ENCODE measurements at regions not wholly inside any gene's neighbourhood (a gene's known extent, or its start where the extent isn't known, plus 50 kb on each side); places are given as distances from the start of the nearest gene placed in this dataset.

DNA sequence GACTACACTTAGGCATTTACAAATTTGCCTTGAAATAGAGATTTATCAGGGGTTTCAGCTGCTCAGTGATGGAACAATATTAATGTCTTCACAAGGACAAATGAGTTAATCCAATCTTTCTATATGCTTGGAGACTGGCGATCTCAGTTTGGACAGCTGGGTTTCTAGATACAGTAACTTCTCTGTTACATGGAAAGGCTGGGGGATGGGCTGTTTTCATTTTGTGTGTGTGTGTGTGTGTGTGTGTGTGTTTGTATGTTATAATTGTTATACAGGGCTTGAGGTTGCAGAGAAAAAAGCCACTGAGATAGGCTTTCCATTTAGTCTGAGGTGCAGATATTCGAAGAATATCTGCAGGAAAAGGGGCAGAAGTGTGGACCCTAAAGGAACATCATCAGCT, 359.3 kb upstream of the SALL1 start (continued):
- TF ChIP-seq, protein P1, sequence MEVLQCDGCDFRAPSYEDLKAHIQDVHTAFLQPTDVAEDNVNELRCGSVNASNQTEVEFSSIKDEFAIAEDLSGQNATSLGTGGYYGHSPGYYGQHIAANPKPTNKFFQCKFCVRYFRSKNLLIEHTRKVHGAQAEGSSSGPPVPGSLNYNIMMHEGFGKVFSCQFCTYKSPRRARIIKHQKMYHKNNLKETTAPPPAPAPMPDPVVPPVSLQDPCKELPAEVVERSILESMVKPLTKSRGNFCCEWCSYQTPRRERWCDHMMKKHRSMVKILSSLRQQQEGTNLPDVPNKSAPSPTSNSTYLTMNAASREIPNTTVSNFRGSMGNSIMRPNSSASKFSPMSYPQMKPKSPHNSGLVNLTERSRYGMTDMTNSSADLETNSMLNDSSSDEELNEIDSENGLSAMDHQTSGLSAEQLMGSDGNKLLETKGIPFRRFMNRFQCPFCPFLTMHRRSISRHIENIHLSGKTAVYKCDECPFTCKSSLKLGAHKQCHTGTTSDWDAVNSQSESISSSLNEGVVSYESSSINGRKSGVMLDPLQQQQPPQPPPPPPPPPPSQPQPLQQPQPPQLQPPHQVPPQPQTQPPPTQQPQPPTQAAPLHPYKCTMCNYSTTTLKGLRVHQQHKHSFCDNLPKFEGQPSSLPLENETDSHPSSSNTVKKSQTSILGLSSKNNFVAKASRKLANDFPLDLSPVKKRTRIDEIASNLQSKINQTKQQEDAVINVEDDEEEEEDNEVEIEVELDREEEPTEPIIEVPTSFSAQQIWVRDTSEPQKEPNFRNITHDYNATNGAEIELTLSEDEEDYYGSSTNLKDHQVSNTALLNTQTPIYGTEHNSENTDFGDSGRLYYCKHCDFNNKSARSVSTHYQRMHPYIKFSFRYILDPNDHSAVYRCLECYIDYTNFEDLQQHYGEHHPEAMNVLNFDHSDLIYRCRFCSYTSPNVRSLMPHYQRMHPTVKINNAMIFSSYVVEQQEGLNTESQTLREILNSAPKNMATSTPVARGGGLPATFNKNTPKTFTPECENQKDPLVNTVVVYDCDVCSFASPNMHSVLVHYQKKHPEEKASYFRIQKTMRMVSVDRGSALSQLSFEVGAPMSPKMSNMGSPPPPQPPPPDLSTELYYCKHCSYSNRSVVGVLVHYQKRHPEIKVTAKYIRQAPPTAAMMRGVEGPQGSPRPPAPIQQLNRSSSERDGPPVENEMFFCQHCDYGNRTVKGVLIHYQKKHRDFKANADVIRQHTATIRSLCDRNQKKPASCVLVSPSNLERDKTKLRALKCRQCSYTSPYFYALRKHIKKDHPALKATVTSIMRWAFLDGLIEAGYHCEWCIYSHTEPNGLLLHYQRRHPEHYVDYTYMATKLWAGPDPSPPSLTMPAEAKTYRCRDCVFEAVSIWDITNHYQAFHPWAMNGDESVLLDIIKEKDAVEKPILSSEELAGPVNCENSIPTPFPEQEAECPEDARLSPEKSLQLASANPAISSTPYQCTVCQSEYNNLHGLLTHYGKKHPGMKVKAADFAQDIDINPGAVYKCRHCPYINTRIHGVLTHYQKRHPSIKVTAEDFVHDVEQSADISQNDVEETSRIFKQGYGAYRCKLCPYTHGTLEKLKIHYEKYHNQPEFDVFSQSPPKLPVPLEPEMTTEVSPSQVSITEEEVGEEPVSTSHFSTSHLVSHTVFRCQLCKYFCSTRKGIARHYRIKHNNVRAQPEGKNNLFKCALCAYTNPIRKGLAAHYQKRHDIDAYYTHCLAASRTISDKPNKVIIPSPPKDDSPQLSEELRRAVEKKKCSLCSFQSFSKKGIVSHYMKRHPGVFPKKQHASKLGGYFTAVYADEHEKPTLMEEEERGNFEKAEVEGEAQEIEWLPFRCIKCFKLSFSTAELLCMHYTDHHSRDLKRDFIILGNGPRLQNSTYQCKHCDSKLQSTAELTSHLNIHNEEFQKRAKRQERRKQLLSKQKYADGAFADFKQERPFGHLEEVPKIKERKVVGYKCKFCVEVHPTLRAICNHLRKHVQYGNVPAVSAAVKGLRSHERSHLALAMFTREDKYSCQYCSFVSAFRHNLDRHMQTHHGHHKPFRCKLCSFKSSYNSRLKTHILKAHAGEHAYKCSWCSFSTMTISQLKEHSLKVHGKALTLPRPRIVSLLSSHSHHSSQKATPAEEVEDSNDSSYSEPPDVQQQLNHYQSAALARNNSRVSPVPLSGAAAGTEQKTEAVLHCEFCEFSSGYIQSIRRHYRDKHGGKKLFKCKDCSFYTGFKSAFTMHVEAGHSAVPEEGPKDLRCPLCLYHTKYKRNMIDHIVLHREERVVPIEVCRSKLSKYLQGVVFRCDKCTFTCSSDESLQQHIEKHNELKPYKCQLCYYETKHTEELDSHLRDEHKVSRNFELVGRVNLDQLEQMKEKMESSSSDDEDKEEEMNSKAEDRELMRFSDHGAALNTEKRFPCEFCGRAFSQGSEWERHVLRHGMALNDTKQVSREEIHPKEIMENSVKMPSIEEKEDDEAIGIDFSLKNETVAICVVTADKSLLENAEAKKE (CRISPR knock-in tag; IDR thresholded peaks at IDR 0.05), result no peak
- TF ChIP-seq JUNB (IDR thresholded peaks at IDR 0.05; ENCODE audit: unreplicated experiment), result no peak

DNA sequence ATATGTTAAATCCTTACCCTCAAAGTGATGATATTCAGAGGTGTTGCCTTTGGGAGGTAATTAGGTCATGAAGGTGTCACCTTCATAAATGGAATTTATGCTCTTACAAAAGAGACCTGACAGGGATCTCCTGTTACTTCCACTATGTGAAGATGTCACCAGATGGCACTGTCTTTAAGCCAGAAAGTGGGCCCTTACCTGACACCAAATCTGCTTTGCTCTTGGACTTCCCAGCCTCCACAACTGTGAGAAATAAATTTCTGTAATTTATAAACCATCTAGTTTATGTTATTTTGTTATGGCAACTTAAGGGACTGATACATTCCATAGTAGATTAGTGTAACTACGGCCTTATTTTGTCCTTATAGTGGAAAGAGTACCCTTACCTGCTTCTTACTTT, 358.3 kb upstream of the SALL1 start:
- Histone ChIP-seq H3K4me1 (ENCODE audit: insufficient read depth) (no peaks in the 10 kb centered on the region), H3K27me3 (ENCODE audit: insufficient read depth) (no peaks in the 10 kb centered on the region), H3K4me2 (no peak overlapping the region), H3K36me3 (ENCODE audit: insufficient read depth) (0 out of 2 replicates have a peak, but pooled peaks cover 6% of the 10 kb centered on the region), H3F3A (replicated peaks; ENCODE audit: low read depth) (no peaks in the 10 kb centered on the region), H3K4me3 (no peak overlapping the region), H4K20me1 (replicated peaks; ENCODE audit: insufficient read depth) (no peaks in the 10 kb centered on the region), H3K27ac (ENCODE audit: low read depth) (no peak overlapping the region), H3K9me2 (ENCODE audit: insufficient read depth) (0 out of 2 replicates have a peak, but pooled peaks cover 3% of the 10 kb centered on the region), H2AFZ (no peak overlapping the region), H3K79me2 (replicated peaks; ENCODE audit: insufficient read depth) (no peaks in the 10 kb centered on the region)
- H3K4me1 Mint-ChIP-seq, result no peaks in the 10 kb centered on the region
- no peak overlapping the region for H3K4me3 Mint-ChIP-seq
- peaks cover 2% of the 10 kb centered on the region for H3K27me3 Mint-ChIP-seq (ENCODE audit: insufficient read depth, low read depth, poor library complexity)
- DNase-seq (ENCODE audit: low spot score) (no peak), ATAC-seq (no peak)
- no peak overlapping the region for H3K27ac Mint-ChIP-seq
- peaks cover 17% of the 10 kb centered on the region for H3K9me3 Mint-ChIP-seq
- TF ChIP-seq, protein P2, sequence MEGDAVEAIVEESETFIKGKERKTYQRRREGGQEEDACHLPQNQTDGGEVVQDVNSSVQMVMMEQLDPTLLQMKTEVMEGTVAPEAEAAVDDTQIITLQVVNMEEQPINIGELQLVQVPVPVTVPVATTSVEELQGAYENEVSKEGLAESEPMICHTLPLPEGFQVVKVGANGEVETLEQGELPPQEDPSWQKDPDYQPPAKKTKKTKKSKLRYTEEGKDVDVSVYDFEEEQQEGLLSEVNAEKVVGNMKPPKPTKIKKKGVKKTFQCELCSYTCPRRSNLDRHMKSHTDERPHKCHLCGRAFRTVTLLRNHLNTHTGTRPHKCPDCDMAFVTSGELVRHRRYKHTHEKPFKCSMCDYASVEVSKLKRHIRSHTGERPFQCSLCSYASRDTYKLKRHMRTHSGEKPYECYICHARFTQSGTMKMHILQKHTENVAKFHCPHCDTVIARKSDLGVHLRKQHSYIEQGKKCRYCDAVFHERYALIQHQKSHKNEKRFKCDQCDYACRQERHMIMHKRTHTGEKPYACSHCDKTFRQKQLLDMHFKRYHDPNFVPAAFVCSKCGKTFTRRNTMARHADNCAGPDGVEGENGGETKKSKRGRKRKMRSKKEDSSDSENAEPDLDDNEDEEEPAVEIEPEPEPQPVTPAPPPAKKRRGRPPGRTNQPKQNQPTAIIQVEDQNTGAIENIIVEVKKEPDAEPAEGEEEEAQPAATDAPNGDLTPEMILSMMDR (conservative IDR thresholded peaks at IDR 0.05; ENCODE audit: low read depth in 2 of 2), result peak in 1 of 2 experiments; percentile 34; a peak in 3 of 4 replicates
- no peak for TF ChIP-seq NANOG (IDR thresholded peaks at IDR 0.05; ENCODE audit: borderline replicate concordance)
- peaks cover 13% of the 10 kb centered on the region for H3K36me3 Mint-ChIP-seq (ENCODE audit: low read depth)
